ENCODE measurements at regions not wholly inside any gene's neighbourhood (a gene's known extent, or its start where the extent isn't known, plus 50 kb on each side); places are given as distances from the start of the nearest gene placed in this dataset.

GRCh38 chr4:66416425-66416824 lies 746.1 kb upstream of the EPHA5 start:
- 53% methylated on average over 4 of the region's 4 CpGs for WGBS
- DNase-seq (ENCODE audit: extremely low spot score): no peak
- Histone ChIP-seq H3K27ac (replicated peaks in 1 of 4) (no peak overlapping the region), H3K4me1 (no peaks in the 10 kb centered on the region), H3K36me3 (no peaks in the 10 kb centered on the region), H3K27me3 (no peaks in the 10 kb centered on the region), H3K4me3 (no peak overlapping the region), H3K9me3 (peaks cover 0 to 5% (median 0%) of the 10 kb centered on the region in 4 donors)
- TF ChIP-seq POLR2A (IDR thresholded peaks at IDR 0.05; ENCODE audit: low read depth) (no peak), CTCF (IDR thresholded peaks at IDR 0.05) (no peak)
- intact Hi-C loops (cut with DNase I): no loop called here

- Histone ChIP-seq H3K36me3 (no peaks in the 10 kb centered on the region), H3K9me3 (no peaks in the 10 kb centered on the region), H3K4me1 (no peaks in the 10 kb centered on the region), H3K4me3 (no peak overlapping the region), H3K27me3 (no peaks in the 10 kb centered on the region), H3K27ac (replicated peaks in 1 of 4) (no peak overlapping the region)
- TF ChIP-seq POLR2AphosphoS5 (IDR thresholded peaks at IDR 0.05) (no peak), CTCF (IDR thresholded peaks at IDR 0.05) (no peak), EP300 (IDR thresholded peaks at IDR 0.05) (no peak)
- intact Hi-C loops (cut with DNase I): no loop called here
- 61% methylated on average over 5 of the region's 5 CpGs for WGBS
- no peak for DNase-seq (ENCODE audit: extremely low spot score)
Observed at GRCh38 chr4:66404141-66404540, 733.9 kb upstream of the EPHA5 start.

- no peaks in the 10 kb centered on the region for H3K4me1 ChIP-seq
- H3K9me3 ChIP-seq: no peaks in the 10 kb centered on the region
- H3K27ac ChIP-seq (replicated peaks in 1 of 4): no peak overlapping the region
- no peak for DNase-seq (ENCODE audit: extremely low spot score)
- no peak for TF ChIP-seq EP300 (IDR thresholded peaks at IDR 0.05)
- H3K4me3 ChIP-seq: no peak overlapping the region
- intact Hi-C loops (cut with DNase I): no loop called here
- no peaks in the 10 kb centered on the region for H3K36me3 ChIP-seq
- no peaks in the 10 kb centered on the region for H3K27me3 ChIP-seq
- WGBS: 36% methylated on average over 1 of the region's 1 CpG
Observed at GRCh38 chr4:66376921-66377320, 706.6 kb upstream of the EPHA5 start.

- H3K4me1 ChIP-seq: no peaks in the 10 kb centered on the region
- no peaks in the 10 kb centered on the region for H3K36me3 ChIP-seq
- TF ChIP-seq POLR2A (IDR thresholded peaks at IDR 0.05; ENCODE audit: low read depth) (no peak), CTCF (IDR thresholded peaks at IDR 0.05) (no peak), EP300 (IDR thresholded peaks at IDR 0.05) (no peak), POLR2AphosphoS5 (IDR thresholded peaks at IDR 0.05) (no peak)
- intact Hi-C loops (cut with DNase I): no loop called here
- no peaks in the 10 kb centered on the region for H3K27me3 ChIP-seq
- no peaks in the 10 kb centered on the region for H3K9me3 ChIP-seq
- no peak overlapping the region for H3K27ac ChIP-seq (replicated peaks in 1 of 4)
- no peak overlapping the region for H3K4me3 ChIP-seq
- DNase-seq (ENCODE audit: extremely low spot score): no peak
Observed at GRCh38 chr4:66376396-66376795, 706.1 kb upstream of the EPHA5 start.

GRCh38 chr4:66373268-66373667 lies 703.0 kb upstream of the EPHA5 start:
- no peak overlapping the region for H3K4me3 ChIP-seq
- no peaks in the 10 kb centered on the region for H3K9me3 ChIP-seq
- no peaks in the 10 kb centered on the region for H3K4me1 ChIP-seq
- H3K27me3 ChIP-seq: no peaks in the 10 kb centered on the region
- no peak overlapping the region for H3K27ac ChIP-seq (replicated peaks in 1 of 4)
- TF ChIP-seq POLR2A (IDR thresholded peaks at IDR 0.05; ENCODE audit: low read depth): no peak
- no peak for TF ChIP-seq POLR2AphosphoS5 (IDR thresholded peaks at IDR 0.05)
- no peak for TF ChIP-seq EP300 (IDR thresholded peaks at IDR 0.05)
- no peak for TF ChIP-seq CTCF (IDR thresholded peaks at IDR 0.05)
- intact Hi-C loops (cut with DNase I): no loop called here
- H3K36me3 ChIP-seq: no peaks in the 10 kb centered on the region
- no peak for DNase-seq (ENCODE audit: extremely low spot score)

All from esophagus muscularis mucosa (tissue), 4 donors.